Liver (tissue), 3 donors: ENCODE measurements at regions not wholly inside any gene's neighbourhood (a gene's known extent, or its start where the extent isn't known, plus 50 kb on each side); places are given as distances from the start of the nearest gene placed in this dataset.

Source experiments
- ATF3 ChIP-seq: IDR thresholded peaks from 2 replicates; pipeline ENCODE4 v1.6.1; 2016; ENCODE audit warnings: antibody characterized with exemption
- CTCF ChIP-seq: fragments of 150-350 bp; IDR thresholded peaks from 2 replicates; pipeline ENCODE4 v1.5.1; 2017; ENCODE audit warnings: improper control_type of control experiment, low read depth, low read length; ENCODE audit not compliant: missing input control
- HNF4G ChIP-seq: IDR thresholded peaks from 2 replicates; pipeline ENCODE4 v1.6.1; 2016; ENCODE audit warnings: antibody characterized with exemption
- MAX ChIP-seq: IDR thresholded peaks from 2 replicates; pipeline ENCODE4 v1.6.1; 2016; ENCODE audit warnings: antibody characterized with exemption
- RAD21 ChIP-seq, 2 donors: IDR thresholded peaks; 2 replicates each; pipeline ENCODE4 v1.6.1; 2016; ENCODE audit warnings: antibody characterized with exemption in 2 of 2, mild to moderate bottlenecking in 2 of 2
- REST ChIP-seq: IDR thresholded peaks from 2 replicates; pipeline ENCODE4 v1.6.1; 2016; ENCODE audit warnings: antibody characterized with exemption, mild to moderate bottlenecking
- TAF1 ChIP-seq: conservative IDR thresholded peaks from 2 replicates; pipeline ENCODE4 v1.6.1; 2016; ENCODE audit warnings: antibody characterized with exemption, mild to moderate bottlenecking
- YY1 ChIP-seq: IDR thresholded peaks from 2 replicates; pipeline ENCODE4 v1.6.1; 2016; ENCODE audit warnings: antibody characterized with exemption, mild to moderate bottlenecking
- ZBTB33 ChIP-seq: IDR thresholded peaks from 2 replicates; pipeline ENCODE4 v1.6.1; 2016; ENCODE audit warnings: antibody characterized with exemption
- donor health status: healthy.
- donor health status: healthy.

GRCh38 chr14:97657609-97658008, 860.4 kb downstream of the VRK1 start:
- TF ChIP-seq CTCF (no peak), REST (no peak), TAF1 (no peak), YY1 (no peak), HNF4G (no peak), MAX (no peak), RAD21 (IDR thresholded peaks at IDR 0.05) (no peak), ZBTB33 (no peak), ATF3 (no peak)
